WTC11 (cell line): ENCODE measurements at regions not wholly inside any gene's neighbourhood (a gene's known extent, or its start where the extent isn't known, plus 50 kb on each side); places are given as distances from the start of the nearest gene placed in this dataset.

Experiments used
- EMX1 ChIP-seq: fragments of 250-450 bp; sonication (Bioruptor Pico); IDR thresholded peaks from 2 replicates; pipeline ENCODE4 v1.8.0; 2021; ENCODE audit warnings: mild to moderate bottlenecking
- FOXK1 ChIP-seq: sonication (generic); formaldehyde crosslinking; IDR thresholded peaks from 2 replicates; pipeline ENCODE4 v1.8.0; 2022; ENCODE audit warnings: mild to moderate bottlenecking, moderate library complexity, missing genetic modification reagents
- TF ChIP-seq, protein P1 (sequence below): fragments of 200-600 bp; IDR thresholded peaks from 2 replicates; pipeline ENCODE4 v1.8.0; 2022; ENCODE audit warnings: antibody characterized with exemption
- TF ChIP-seq, protein P2 (sequence below): sonication (generic); formaldehyde crosslinking; IDR thresholded peaks from 2 replicates; pipeline ENCODE4 v1.8.0; 2022; ENCODE audit warnings: missing genetic modification reagents
- TF ChIP-seq, protein P3 (sequence below): sonication (generic); formaldehyde crosslinking; IDR thresholded peaks from 2 replicates; pipeline ENCODE4 v1.8.1; 2023; ENCODE audit warnings: mild to moderate bottlenecking, missing genetic modification reagents, moderate library complexity

DNA sequence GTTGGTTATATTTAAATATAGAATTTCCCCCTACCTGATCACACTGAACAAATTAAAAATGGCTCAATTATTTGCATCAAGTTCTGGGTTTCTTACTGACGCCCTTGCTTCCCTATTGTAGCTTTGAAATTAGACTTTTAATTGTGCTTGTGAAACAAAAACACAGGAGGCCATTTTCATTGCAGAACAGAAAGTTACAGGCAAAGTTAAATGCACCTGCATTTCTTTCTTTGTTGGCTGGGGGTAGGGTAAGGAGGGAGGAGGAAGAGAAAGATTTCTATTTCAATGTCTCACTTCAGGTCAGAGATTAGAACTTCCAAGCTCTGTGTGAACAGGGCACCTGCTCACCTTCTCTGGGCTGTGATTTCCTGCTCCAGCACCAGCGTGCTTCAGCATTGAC, 199.6 kb downstream of the BCL11A start:
- TF ChIP-seq, protein P1, sequence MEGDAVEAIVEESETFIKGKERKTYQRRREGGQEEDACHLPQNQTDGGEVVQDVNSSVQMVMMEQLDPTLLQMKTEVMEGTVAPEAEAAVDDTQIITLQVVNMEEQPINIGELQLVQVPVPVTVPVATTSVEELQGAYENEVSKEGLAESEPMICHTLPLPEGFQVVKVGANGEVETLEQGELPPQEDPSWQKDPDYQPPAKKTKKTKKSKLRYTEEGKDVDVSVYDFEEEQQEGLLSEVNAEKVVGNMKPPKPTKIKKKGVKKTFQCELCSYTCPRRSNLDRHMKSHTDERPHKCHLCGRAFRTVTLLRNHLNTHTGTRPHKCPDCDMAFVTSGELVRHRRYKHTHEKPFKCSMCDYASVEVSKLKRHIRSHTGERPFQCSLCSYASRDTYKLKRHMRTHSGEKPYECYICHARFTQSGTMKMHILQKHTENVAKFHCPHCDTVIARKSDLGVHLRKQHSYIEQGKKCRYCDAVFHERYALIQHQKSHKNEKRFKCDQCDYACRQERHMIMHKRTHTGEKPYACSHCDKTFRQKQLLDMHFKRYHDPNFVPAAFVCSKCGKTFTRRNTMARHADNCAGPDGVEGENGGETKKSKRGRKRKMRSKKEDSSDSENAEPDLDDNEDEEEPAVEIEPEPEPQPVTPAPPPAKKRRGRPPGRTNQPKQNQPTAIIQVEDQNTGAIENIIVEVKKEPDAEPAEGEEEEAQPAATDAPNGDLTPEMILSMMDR = no peak
- TF ChIP-seq EMX1 (CRISPR knock-in tag) = no peak
- TF ChIP-seq, protein P2, sequence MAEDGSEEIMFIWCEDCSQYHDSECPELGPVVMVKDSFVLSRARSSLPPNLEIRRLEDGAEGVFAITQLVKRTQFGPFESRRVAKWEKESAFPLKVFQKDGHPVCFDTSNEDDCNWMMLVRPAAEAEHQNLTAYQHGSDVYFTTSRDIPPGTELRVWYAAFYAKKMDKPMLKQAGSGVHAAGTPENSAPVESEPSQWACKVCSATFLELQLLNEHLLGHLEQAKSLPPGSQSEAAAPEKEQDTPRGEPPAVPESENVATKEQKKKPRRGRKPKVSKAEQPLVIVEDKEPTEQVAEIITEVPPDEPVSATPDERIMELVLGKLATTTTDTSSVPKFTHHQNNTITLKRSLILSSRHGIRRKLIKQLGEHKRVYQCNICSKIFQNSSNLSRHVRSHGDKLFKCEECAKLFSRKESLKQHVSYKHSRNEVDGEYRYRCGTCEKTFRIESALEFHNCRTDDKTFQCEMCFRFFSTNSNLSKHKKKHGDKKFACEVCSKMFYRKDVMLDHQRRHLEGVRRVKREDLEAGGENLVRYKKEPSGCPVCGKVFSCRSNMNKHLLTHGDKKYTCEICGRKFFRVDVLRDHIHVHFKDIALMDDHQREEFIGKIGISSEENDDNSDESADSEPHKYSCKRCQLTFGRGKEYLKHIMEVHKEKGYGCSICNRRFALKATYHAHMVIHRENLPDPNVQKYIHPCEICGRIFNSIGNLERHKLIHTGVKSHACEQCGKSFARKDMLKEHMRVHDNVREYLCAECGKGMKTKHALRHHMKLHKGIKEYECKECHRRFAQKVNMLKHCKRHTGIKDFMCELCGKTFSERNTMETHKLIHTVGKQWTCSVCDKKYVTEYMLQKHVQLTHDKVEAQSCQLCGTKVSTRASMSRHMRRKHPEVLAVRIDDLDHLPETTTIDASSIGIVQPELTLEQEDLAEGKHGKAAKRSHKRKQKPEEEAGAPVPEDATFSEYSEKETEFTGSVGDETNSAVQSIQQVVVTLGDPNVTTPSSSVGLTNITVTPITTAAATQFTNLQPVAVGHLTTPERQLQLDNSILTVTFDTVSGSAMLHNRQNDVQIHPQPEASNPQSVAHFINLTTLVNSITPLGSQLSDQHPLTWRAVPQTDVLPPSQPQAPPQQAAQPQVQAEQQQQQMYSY (CRISPR knock-in tag) = no peak
- TF ChIP-seq FOXK1 (CRISPR knock-in tag) = no peak
- TF ChIP-seq, protein P3, sequence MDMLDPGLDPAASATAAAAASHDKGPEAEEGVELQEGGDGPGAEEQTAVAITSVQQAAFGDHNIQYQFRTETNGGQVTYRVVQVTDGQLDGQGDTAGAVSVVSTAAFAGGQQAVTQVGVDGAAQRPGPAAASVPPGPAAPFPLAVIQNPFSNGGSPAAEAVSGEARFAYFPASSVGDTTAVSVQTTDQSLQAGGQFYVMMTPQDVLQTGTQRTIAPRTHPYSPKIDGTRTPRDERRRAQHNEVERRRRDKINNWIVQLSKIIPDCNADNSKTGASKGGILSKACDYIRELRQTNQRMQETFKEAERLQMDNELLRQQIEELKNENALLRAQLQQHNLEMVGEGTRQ = no peak
